GM19351 (cell line): ENCODE measurements at regions not wholly inside any gene's neighbourhood (a gene's known extent, or its start where the extent isn't known, plus 50 kb on each side); places are given as distances from the start of the nearest gene placed in this dataset.
"Not testable (repeated sequence)": the region's sequence is repeated elsewhere in the genome, so short reads cannot be mapped to it uniquely, and the experiment has no call there.

Experiments used
- ATAC-seq: cut with Tn5 transposase; IDR thresholded peaks from one replicate; pipeline ENCODE4 v1.9.1; 2021; ENCODE audit warnings: mild to moderate bottlenecking, moderate library complexity; ENCODE audit not compliant: unreplicated experiment

- not testable (repeated sequence) for ATAC-seq
Measured at GRCh38 chr9:32209164-32209563, 175.3 kb upstream of the ACO1 start.

- peak; percentile 99 for ATAC-seq
Measured at GRCh38 chr9:32218100-32218767, 166.2 kb upstream of the ACO1 start.

DNA sequence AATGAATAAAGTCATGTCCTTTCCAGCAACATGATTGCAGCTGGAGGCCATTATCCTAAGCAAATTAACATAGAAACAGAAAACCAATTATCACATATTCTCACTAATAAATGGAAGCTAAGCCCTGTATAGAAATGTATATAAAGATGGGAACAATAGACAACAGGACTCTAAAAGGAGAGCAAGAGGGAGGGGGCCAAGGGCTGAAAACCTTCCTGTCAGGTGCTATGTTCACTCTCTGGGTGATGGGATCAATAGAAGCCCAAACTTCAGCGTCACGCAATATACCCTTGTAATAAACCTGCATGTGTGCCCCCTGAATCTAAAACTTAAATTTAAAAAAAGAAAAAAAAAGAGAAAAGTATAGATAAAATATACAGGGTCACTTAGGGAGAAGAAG is 163.7 kb upstream of the ACO1 start:
- no peak for ATAC-seq

DNA sequence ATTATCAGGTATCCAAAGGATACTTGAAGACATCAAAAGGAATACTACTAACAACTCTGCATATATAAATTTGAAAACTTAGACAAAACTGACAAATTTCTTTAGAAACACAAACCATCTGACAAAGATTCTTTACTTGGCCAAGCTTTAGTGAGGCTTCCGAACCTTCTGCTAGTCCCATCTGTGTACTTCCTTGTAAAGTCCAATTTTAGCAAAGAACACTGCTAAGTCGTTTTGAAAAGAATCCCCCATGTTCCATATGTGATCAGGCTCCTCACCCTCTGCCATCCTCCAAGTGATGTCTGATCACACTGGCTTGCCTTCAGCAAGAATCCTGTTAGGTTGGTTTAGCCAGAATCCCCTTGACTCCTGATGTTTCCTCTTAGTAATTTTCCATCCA is 150.0 kb upstream of the ACO1 start:
- no peak for ATAC-seq

GRCh38 chr9:32247168-32247567 is 137.3 kb upstream of the ACO1 start:
- no peak for ATAC-seq

DNA sequence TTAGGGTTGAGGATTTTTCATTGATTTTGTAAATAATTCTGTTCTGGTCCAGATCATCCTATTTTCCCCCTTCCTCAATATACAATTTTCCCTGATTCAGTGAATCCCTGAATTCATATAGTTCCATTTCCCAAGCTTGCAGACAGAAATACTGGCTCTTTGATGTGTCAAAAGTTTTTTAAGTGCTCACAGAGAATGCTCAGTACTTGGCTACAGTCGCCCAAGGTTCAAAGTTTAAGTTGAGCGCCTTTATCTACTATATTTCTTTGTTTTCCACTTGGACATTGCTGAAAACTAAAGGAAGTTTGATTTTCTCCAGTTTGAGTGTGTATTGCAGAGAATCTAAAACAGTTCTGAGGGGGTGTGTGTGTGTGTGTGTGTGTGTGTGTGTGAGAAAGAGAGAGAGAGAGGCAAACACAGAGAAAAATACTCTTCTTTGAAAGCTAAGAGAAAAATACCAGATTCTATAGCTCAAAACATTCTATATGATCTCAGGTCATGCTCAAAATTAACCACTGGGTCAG is 136.2 kb upstream of the ACO1 start:
- no peak for ATAC-seq

DNA sequence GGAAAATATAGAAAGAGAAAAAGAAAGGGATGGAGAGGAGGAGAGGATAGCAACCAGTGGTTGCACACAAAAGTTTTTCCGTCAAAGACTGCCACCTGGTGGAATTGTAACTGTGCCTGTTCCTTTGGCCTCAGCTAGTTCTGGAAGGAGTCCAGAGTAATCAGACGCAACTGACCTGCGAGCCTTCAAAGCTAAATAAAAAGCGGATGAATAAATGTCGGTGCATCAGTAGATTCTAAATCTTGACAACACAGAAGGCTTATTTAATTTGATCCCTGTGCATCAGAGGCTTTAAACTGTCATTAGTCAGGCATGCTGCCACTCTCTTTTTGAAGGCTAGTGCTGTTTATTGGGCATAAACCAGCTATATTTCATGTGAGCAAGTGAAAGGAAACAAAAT is 132.9 kb upstream of the ACO1 start:
- ATAC-seq = peak; percentile 94

DNA sequence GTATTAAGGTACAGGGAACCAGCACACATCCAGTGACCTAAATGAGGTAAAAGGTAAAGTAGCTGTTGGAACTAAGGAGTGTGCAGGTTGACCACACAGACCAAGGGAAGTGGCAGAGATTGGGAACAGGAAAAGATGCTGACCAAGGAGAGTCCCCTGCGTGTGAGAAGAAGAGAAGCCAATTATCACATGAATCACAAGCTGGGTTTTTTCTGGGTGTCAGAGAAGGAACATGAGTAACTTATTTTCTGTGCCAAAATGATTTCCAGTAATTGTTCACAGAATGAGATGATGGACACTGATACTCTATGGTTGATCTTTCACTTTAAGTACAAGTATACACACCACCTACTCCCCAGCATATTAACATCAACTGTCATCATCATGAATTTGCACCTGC is 130.7 kb upstream of the ACO1 start:
- no peak for ATAC-seq

DNA sequence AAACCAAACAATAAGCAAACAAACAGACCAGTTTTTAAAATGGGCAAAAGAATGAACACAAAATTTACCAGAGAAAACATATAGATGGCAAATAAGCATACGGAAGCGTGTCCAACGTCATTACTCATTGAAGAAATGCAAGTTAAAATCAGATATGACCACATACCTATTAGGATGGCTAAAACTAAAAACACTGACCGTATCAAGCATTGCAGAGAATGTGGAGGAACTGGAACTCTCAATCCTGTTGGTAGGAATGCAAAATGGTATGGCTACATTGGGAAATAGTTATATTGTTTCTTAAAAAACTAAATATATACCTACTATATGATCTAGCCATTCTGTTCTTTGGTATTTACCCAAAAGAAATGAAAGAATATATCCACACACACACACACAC is 129.4 kb upstream of the ACO1 start:
- ATAC-seq = no peak

- no peak for ATAC-seq
Measured at GRCh38 chr9:32258482-32258881, 126.0 kb upstream of the ACO1 start.

DNA sequence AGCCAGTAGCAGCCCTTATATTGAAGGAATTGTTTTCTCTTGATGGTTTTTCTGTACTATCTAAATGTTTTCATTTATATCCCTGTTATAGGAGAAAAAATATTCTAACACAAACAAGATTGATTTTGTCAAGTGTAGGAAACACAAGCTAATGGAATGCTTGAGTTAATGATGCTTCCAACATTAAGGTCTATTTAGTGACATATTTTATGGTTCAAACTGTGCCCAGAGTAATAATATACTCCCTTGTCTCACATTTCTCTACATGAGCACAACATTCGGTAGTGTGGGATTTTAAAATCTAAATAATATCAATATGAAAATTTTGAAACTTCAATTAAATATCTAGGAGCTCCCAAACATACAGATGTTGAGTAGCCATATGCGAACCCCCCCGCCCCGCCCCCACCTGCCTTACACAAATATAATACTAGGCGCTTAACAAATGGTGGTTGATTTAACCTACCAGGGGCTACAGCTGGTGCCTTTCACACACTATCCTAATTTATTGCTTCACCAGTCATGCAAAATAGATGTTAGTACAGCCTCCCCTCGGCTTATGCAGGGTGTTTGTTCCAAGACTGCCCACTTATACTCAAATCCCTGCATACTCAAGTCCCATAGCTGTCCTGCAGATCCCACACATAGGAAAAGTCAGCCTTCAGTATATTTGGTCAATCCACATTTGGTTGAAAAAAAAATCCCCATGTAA is 124.1 kb upstream of the ACO1 start:
- no peak for ATAC-seq

DNA sequence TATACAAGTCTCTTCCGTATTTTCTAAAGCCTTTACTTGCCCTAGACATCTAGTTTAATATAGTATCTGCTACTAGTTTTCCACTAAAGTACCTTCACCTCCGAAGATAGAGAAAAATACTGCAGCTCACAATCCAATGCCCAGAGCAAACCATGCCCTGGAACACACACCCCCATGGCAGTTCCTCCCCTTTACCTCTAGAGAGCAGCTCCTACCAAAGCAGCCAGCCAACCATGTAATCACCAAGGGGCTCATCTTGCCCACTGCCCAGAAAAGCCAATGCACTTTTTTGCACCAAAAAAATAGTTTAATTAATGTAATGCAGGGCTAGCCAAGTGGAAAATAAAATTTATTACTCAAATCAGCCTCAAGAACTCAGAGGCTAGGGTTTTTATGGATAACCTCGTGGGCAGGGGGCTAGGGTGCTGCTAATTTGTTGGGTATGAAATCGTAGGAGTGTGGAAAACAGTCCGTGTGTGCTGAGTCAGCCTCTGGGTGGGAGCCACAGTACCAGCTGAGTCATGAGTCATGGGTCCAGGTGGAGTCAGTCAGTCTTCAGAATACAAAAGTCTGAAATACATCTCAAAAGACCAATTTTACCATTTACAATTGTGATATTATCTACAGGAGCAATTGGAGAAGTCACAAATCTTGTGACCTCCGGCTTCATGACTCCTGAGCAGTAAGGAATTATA is 120.1 kb upstream of the ACO1 start:
- ATAC-seq = no peak

DNA sequence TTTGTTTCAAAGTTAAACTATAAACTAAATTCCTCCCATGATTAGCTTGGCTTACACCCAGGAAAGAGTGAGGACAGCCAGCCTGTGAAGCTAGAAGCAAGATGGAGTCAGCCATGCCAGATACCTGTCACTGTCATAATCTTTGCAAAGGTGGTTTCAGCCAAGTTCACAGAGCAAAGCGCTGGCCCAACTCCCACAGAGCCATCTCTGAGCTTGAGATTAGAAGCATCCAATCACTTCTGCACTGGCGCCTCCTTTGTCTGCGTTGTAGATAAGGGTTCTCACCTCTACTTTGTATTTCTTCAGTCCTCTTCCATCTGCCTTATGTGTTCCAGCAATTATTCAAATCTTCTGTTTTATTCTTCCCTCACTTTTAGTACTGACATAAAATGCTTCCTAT is 119.4 kb upstream of the ACO1 start:
- no peak for ATAC-seq

DNA sequence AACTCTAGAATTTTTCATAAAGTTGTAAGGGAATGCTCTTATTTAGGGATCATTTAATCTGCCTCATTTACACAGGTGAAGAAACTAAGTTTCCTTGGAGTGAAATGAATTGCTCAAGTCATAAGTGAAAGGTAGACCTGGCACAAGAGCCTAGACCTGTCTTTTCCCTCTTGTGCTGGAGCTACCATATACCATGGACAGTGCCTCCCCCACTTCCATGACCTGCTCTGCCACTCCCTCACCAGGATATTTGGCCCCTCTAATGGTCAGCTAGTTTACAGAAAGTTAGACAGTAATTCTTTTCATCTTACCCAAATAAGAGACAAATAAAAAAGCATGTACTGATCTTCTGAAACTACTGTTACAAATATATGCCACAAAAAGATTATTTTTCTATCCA is 105.5 kb upstream of the ACO1 start:
- ATAC-seq = no peak

GRCh38 chr9:32289756-32290155 is 94.7 kb upstream of the ACO1 start:
- ATAC-seq = no peak

DNA sequence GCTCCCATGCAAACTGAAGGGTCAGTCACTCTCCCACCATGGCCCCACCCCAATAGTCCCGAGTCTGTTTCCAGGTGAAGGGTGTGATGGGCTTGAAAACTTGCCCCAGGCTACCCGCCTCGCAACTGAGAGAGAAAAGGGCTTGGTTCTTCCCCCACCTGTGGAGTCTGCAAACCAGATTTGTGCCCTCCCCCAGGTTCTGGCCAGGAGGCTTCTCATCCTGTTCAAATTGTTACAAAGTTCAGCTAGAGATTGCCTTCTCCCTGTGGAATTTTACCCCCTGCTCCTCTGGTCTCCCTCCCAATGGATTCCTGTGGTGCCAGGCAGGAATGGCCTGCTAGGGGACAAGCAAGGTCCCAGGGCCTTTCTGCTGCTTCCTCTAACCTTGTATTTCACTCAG is 93.1 kb upstream of the ACO1 start:
- no peak for ATAC-seq

GRCh38 chr9:32292611-32293010 is 91.8 kb upstream of the ACO1 start:
- no peak for ATAC-seq

DNA sequence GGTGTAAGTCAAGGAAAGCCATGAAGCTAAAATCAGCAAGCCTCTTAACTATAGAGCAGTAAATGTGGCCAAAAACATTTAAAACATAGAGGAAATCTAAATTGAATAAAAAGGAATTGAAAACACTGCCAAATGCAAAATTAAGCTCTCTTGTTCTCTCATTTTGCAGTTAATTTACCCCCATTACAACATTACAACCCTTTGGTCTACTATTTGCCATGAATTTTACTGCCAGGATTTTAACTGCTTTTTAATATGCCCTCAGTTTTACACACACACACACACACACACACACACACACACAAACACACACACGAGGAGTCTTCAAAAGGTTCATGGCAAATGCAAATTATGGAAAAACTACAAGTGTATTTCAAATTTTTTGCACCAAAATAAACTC is 91.4 kb upstream of the ACO1 start:
- ATAC-seq = no peak

DNA sequence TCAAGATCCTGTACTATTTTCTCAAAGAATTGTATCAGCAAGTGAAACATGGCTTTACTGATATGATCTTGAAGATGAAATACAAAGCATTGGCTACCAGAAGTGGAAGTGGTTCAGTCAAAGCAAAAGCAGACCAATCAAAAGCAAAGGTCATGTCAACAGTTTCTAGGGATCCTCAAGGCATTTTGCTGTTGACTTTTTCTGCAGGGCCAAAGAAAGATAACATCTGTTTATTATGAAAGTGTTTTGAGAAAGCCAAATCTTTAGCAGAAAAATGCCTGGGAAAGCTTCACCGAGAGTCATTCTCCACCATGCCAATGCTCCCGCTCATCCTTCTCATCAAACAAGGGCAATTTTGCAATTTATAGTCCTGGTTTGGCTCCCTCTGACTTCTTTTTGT is 90.3 kb upstream of the ACO1 start:
- no peak for ATAC-seq

DNA sequence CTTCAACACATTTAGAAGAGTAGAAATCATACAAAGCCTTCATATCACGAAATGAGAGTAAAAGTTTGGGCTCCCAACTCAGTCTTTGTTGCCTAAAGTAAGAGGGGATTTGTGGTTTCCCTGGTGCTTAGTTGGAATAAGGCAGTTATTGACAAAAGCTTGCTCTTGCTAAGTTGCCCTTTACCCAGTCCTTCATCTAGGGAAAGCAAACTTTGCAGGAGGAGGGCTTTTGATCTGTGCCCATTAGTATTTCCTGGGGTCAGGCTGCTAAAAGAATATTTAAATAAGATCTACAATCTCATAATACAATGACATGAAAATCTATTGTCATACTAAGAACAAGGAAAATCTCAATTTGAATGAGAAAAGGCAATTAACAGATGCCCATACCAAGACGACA is 84.1 kb upstream of the ACO1 start:
- ATAC-seq = no peak

- no peak for ATAC-seq
Measured at GRCh38 chr9:32304495-32304894, 79.9 kb upstream of the ACO1 start.

DNA sequence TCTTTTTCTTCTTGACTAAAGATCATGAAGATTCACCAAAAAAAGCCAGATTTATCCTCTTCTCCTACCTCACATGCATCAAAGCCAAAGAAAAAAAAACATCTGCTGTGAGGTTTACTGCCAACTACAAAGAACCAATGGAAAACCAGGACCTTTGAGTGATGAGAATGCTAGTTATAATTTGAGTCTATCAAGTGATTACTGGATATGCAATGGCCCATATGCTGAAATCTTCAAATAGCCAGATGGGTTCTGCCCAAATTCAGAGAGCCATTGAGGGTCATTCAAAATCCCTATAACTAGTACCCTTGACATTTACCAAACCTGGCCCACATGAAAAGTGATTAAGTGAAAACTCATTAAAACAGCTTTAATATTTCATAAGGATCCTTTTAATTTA is 78.4 kb upstream of the ACO1 start:
- no peak for ATAC-seq
